Astrocyte of the spinal cord (primary cell): ENCODE measurements at regions not wholly inside any gene's neighbourhood (a gene's known extent, or its start where the extent isn't known, plus 50 kb on each side); places are given as distances from the start of the nearest gene placed in this dataset.

ENCODE experiments used
- DNase-seq: peaks from one replicate; pipeline ENCODE4 v3.0.0; 2011; ENCODE audit warnings: low read depth, low spot score
- H3K4me3 ChIP-seq: 2 replicates; pipeline ENCODE4 v1.5.1; 2011; ENCODE audit warnings: low read depth, mild to moderate bottlenecking, low read length, moderate library complexity
- CTCF ChIP-seq: IDR thresholded peaks from 2 replicates; pipeline ENCODE4 v1.5.1; 2012; ENCODE audit warnings: low read depth, mild to moderate bottlenecking, low read length, inconsistent platforms
- in situ Hi-C: cut with HindIII; loops from 2 replicates; pipeline ENCODE4 v1.10.0; 2017; ENCODE audit warnings: low sequenced_read_pairs

DNA sequence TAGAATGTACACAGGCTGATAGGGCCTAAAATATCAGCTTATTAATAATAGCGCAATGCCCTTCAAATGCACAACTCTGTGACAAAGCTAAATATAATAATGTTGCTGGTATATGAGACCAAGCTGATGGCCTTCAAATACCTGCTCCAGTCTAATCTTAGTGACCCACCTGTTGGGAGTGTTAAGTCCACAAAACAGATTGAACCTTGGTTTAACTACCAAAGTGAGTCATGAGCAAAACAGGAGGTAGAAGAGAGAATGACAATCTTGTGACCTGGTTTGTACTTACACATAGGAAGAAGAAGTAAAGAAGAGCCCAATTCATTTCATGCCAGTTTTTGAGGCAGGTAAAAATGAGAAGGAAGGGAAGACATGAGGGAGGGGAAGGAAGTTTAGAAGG lies 295.0 kb downstream of the NR4A2 start:
- in situ Hi-C loops, result no loop called here
- DNase-seq, result no peak
- TF ChIP-seq CTCF, result no peak
- no peak overlapping the region for H3K4me3 ChIP-seq

DNA sequence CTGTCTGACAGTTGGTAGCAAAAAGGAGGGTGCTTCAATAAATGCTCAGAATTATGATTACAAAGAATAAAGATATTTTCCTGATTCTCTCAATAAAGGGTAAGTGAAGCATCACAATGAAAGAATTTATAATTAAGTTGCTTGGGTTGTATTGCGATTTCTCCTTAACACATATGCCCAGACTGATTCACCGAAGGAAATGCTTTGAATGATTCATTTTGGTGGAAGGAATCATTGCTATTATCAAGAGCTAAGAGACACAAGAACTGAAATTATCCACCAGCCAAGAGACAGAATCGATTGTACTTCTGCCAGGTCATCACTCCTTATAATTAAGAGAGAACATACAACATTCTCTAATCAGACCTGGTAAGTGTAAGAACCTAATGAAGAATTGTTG lies 301.4 kb downstream of the NR4A2 start:
- no peak for TF ChIP-seq CTCF
- in situ Hi-C loops, result no loop called here
- H3K4me3 ChIP-seq, result no peak overlapping the region
- no peak for DNase-seq

- no peak for DNase-seq
- in situ Hi-C loops, result no loop called here
- H3K4me3 ChIP-seq, result no peak overlapping the region
- no peak for TF ChIP-seq CTCF
Measured at GRCh38 chr2:156023229-156023869, 309.2 kb downstream of the NR4A2 start.

GRCh38 chr2:156021146-156022040 lies 311.1 kb downstream of the NR4A2 start:
- no peak overlapping the region for H3K4me3 ChIP-seq
- in situ Hi-C loops, result no loop called here
- no peak for TF ChIP-seq CTCF
- no peak for DNase-seq

GRCh38 chr2:156019341-156019740 lies 313.2 kb downstream of the NR4A2 start:
- H3K4me3 ChIP-seq, result no peak overlapping the region
- in situ Hi-C loops, result no loop called here
- no peak for TF ChIP-seq CTCF
- DNase-seq, result no peak

DNA sequence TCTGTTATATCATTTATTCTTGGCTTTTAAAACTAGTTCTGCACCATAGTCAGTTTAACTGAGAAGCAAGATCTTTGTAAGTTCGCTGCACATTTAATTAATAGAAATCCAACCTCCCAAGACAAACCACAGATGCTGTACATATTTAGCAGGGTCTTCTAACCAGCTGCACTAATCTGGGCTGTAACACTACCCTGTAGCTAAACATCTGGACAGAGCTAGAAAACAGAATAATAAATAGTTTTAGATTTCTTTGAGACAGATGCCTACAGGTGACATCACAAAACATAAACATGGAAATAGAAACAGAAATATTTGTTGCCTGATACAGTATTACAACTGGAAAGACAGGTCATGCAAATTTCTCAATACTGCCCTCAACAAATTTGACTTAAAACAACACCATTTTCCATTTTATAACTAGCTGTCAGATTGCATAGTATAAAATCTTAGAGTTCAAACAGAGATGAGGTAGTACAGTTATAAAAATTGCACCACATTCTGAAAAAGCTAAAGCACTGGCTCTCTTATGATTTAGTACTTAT lies 315.1 kb downstream of the NR4A2 start:
- TF ChIP-seq CTCF, result no peak
- no peak for DNase-seq
- H3K4me3 ChIP-seq, result no peak overlapping the region
- in situ Hi-C loops, result no loop called here
